GM21723 (cell line): ENCODE measurements at regions not wholly inside any gene's neighbourhood (a gene's known extent, or its start where the extent isn't known, plus 50 kb on each side); places are given as distances from the start of the nearest gene placed in this dataset.
"Not testable (repeated sequence)": the region's sequence is repeated elsewhere in the genome, so short reads cannot be mapped to it uniquely, and the experiment has no call there.

ENCODE experiments used
- ATAC-seq: cut with Tn5 transposase; IDR thresholded peaks from one replicate; pipeline ENCODE4 v1.9.1; 2021; ENCODE audit warnings: mild to moderate bottlenecking, moderate library complexity; ENCODE audit not compliant: unreplicated experiment

DNA sequence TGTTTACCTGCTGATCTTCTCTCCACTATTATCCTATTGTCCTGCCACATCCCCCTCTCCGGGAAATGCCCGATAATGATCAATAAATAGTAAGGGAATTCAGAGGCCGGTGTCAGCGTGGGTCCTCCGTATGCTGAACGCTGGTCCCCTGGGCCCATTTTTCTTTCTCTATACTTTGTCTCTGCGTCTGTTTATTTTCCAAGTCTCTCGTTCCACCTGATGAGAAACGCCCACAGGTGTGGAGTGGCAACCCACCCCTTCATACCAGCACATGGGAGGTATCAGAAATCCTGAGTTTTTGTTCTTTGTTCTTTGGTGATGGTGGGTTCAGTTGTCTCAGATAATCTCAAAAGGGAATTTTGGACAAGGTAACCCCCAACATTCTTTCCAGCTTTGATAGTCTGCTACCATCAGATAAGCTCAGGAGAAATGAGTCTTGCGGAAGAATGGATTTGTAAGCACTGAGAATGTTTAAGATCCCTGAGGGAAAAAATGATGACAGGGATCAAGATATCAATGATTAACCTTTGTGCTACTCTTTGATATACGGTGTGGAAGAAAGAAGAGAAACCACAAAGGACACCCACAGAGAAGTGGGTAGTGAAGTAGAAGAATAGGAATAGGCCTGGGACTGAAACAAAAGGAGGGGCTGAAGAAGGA is 117.9 kb downstream of the CEP44 start:
- no peak for ATAC-seq

DNA sequence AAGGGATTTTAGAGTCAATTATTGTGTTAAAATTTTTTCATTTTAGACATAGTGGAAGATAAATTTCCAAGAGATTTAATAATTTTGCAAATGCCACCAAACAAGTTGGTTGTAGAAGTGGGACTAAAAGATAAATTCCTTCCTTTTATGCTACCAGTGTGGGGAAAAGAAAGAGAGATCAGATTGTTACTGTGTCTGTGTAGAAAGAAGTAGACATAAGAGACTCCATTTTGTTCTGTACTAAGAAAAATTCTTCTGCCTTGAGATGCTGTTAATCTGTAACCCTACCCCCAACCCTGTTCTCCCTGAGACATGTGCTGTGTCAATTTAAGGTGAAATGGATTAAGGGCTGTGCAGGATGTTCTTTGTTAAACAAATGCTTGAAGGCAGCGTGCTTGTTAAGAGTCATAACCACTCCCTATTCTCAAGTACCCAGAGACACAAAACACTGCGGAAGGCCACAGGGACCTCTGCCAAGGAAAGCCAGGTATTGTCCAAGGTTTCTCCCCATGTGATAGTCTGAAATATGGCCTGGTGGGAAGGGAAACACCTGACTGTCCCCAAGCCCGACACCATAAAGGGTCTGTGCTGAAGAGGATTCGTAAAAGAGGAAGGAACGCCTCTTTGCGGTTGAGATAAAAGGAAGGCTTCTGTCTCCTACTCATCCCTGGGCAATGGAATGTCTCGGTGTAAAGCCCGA is 117.0 kb downstream of the CEP44 start:
- not testable (repeated sequence) for ATAC-seq

DNA sequence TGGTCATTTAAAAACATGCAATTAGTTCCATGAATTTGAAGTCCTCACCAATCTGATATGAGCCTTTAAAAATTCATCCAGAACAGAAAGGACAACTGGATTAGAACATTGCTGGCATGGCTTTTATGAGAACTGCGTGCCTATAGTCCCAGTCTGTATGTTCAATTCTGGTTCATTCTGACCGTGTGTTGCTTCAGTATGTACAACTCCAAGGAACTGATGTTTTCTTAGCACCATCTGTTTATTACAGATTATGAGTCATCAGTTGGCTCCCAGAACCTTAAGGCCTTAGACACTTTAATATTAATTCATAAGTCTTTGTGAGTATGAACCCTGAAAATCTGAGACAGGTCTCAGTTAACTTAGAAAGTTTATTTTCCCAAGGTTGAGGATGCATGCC is 115.0 kb downstream of the CEP44 start:
- ATAC-seq, result no peak

DNA sequence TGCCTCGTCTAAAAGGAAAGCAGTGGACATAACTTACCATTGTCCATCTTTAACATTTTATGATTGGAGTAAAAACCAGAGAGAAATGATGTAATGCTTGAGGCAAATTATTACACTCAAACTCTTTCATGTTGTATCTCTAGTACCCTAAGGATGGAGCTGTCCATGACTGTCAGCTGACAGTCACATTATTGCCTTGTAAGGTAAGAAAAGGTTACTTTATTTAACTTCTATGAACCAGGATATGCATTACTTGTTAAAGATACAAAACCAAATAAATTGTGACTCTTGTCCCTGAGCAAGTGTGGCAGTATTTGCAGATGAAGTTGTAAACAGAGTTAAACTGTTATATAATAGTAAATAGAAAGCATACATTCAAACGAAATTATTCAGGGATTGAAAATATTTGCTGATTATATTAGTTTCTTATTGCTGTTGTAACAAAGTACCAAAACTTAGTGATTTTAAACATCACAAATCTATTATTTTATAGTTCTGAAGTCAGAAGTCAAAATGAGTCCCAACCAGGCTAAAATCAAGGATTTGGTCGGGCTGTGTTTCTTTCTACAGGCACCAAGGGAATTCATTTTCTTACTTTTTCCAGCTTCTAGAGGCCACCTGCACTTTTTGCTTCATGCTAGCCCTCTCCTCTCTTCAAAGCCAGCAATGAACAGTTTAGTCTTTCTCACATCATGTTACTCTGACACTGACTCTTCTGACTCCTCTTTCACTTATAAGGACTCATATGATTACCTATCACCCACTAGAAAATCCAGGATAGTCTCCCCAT is 113.8 kb downstream of the CEP44 start:
- no peak for ATAC-seq

DNA sequence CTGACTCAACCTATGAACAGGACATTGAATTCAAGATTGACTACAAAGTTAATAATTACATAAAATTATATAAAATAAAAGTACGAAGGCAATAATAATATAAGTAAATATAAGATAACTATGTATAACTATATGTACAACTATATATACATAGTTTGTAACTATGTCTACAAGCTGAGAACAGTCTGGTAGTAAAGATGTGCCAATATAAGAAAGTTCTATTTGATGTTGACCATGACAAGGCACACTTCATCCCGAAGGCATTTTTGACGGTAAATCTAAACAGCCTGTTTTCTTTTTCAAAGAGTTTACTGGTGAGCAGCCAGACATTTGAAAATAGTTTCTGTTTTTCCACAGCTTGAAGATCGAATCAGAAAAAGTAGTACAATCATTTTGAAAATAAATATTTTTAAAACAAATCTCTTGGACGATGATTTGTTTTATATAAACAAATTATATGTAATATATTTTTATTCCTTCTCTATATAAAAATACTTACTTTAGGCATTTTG is 112.9 kb downstream of the CEP44 start:
- ATAC-seq, result no peak

DNA sequence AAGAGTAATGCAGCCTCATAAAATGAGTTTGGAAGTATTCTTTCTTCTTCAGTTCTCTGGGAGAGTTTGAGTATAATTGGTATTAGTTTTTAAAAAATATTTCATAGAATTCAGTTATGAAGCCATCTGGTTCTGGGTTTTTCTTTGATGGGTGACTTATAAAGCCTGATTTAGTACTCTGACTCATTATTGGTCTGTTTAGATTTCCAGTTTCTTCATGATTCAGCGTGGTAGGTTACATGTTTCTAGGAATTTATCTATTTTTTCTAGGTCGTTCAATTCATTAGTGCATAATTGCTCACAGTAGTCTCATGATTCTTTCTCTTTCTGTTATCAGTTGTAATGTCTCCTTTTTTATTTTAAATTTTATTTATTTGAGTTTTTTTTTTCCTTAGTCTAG is 111.2 kb downstream of the CEP44 start:
- ATAC-seq, result no peak

DNA sequence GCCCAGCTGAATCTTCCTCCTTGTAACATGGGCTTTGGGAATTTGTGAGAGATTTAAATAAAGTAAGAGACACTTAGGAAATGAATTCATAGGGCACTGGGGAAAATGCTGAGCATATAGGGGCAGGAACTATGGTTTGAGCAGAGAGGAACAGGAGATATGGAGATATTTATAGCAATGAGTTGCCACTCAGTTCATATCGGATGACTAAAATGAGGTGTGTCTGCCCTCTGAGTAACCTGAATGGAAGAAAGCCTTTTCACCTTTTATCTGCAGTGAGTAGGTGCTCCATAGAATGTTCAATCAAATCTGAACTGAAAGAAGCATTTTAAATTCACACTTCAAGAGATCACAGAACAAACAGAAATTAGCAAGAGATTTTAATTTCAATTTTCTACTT is 105.7 kb downstream of the CEP44 start:
- no peak for ATAC-seq

DNA sequence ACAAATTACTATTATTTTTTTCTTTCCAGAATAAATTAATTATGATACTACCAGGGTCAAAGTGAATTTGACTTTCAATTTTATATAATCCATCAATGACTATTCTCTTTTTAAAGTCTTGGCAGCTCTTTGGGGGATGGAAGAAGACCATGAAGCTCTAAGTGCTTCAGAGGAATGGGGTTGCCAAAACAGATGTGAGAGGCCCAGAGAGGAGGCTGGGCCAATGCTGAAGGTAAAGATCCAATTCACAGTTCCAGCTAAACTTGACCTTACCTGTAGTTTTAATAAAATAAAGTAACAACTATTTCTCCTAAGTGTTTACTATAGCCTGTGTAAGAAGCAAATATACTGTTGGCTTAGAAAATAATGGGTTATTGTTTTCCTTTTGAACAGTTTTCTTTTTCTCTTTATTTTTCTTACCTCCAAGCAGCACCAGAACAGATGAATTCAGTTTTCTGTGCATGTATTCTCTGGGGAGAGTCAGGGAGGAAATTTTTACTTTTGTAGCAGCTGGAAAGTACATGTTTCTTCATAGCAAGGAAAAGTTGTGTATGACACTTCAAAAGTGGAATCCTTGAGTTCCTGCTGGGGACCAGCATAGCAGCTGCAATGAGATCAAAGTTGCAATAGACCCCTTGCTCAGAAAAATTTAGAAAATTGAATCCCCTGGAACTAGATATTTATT is 104.9 kb downstream of the CEP44 start:
- no peak for ATAC-seq

DNA sequence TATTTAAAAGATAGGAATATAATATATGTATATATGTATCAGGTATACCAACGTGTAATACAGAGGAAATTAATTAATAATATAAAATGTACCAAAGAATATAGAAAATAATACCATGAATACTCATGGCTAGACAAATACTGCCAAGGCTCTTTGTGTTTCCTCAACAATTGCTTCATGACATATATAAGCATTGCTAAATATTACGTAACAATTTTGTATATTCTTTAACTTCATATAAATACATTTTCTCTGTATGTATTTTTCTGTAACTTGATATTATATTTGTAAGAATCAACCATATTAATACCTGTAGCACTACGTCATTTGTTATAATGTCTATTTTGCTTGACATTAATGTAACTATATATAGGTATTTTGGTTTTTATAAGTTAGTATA is 104.0 kb downstream of the CEP44 start:
- ATAC-seq, result no peak

DNA sequence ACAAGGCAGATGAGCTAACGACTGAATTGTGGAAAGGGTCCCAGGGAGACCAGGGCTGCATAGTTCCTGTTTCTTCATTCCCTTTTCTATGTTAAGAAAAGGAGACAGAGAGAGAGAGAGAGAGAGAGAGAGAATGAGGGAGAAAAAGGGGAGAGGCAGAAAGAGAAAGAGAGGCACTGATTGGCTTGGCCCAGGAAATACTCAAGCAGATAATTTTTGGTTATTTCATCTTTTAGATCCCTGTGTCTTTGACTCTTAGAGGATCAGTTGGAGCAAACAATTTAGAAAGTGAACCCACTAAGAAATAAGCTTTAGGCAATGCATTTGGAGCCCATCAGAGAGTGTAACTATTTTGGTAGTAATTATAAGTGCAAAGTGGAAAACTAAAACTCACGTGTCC is 103.4 kb downstream of the CEP44 start:
- ATAC-seq, result no peak

DNA sequence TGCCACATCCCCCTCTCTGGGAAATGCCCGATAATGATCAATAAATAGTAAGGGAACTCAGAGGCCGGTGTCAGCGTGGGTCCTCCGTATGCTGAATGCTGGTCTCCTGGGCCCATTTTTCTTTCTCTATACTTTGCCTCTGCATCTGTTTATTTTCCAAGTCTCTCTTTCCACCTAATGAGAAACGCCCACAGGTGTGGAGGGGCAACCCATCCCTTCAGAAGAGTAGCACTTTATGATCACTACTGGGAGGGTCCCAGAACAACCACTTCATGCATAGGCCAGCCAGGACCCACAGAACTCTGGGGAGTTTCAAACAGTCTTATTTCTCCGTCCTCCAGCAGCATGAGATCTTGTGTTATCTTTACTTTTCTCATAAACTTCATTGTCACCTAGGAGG is 100.1 kb downstream of the CEP44 start:
- no peak for ATAC-seq

DNA sequence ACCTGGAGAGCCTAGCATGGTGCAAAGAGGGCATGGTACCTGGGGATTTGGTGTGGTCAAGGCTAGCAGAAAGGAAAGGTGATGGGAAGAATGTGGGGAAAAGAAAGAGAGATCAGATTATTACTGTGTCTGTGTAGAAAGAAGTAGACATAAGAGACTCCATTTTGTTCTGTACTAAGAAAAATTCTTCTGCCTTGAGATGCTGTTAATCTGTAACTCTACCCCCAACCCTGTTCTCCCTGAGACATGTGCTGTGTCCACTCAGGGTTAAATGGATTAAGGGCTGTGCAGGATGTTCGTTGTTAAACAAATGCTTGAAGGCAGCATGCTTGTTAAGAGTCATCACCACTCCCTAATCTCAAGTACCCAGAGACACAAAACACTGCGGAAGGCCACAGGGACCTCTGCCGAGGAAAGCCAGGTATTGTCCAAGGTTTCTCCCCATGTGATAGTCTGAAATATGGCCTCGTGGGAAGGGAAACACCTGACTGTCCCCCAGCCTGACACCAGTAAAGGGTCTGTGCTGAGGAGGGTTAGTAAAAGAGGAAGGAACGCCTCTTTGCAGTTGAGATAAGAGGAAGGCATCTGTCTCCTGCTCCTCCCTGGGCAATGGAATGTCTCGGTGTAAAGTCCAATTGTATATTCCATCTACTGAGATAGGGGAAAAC is 99.4 kb downstream of the CEP44 start:
- not testable (repeated sequence) for ATAC-seq
